ENCODE measurements at regions not wholly inside any gene's neighbourhood (a gene's known extent, or its start where the extent isn't known, plus 50 kb on each side); places are given as distances from the start of the nearest gene placed in this dataset.
"Not testable (repeated sequence)": the region's sequence is repeated elsewhere in the genome, so short reads cannot be mapped to it uniquely, and the experiment has no call there.

DNA sequence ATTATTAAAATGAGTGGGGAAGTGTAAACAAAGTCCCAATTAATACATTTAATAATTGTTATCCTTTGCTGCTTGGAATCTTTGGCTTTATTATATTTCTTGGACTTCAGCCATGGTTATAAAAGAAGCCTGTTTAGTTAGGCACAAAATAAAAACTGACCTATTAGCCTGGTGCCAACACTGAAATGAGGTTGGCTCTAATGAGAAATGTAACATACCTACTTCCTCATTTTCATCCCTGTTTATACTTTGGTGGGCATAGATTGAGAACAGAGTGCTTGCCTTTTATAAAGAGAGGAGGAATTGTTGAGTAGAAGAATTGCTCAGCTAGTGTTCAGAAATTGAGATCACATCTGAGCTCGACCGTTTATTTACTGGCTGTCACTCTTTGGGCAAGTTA, 471.3 kb downstream of the UTRN start:
- DNase-seq (ENCODE audit: low read depth in 2 of 2, low spot score in 1 of 2): no peak

- no peak for DNase-seq (ENCODE audit: low read depth in 2 of 2, low spot score in 1 of 2)
Observed at GRCh38 chr6:144757299-144757698, 472.2 kb downstream of the UTRN start.

- DNase-seq (ENCODE audit: low read depth in 2 of 2, low spot score in 1 of 2): no peak
Observed at GRCh38 chr6:144757730-144758129, 472.6 kb downstream of the UTRN start.

- no peak for DNase-seq (ENCODE audit: low read depth in 2 of 2, low spot score in 1 of 2)
Observed at GRCh38 chr6:144758602-144759001, 473.5 kb downstream of the UTRN start.

DNA sequence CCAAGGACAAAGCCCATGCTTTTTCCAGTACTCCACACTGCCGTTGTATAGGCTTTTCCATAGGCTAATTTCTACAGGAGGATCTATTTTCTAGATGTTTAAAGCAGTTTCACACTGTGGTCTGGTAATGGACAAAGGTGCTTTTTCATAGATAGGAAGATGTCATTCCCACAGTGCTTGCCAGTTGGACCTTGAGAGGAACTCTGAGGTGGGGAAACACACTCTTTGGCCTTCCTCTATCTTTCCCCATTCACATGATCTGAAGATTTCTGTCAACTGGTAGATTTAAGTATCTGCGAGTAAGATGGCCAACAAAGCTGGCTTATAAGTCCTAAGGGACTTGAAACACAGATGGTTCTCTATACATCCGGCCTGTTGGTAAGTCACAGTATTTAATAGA, 477.3 kb downstream of the UTRN start:
- DNase-seq (ENCODE audit: low read depth in 2 of 2, low spot score in 1 of 2): no peak

- DNase-seq (ENCODE audit: low read depth in 2 of 2, low spot score in 1 of 2): no peak
Observed at GRCh38 chr6:144767051-144767450, 481.9 kb downstream of the UTRN start.

- no peak for DNase-seq (ENCODE audit: low read depth in 2 of 2, low spot score in 1 of 2)
Observed at GRCh38 chr6:144768551-144769075, 483.5 kb downstream of the UTRN start.

- DNase-seq (ENCODE audit: low read depth in 2 of 2, low spot score in 1 of 2): no peak
Observed at GRCh38 chr6:144769142-144769541, 484.0 kb downstream of the UTRN start.

- no peak for DNase-seq (ENCODE audit: low read depth in 2 of 2, low spot score in 1 of 2)
Observed at GRCh38 chr6:144776031-144776819, 491.1 kb downstream of the UTRN start.

- DNase-seq (ENCODE audit: low read depth in 2 of 2, low spot score in 1 of 2): no peak
Observed at GRCh38 chr6:144777249-144777648, 492.1 kb downstream of the UTRN start.

- no peak for DNase-seq (ENCODE audit: low read depth in 2 of 2, low spot score in 1 of 2)
Observed at GRCh38 chr6:144778056-144778455, 492.9 kb downstream of the UTRN start.

DNA sequence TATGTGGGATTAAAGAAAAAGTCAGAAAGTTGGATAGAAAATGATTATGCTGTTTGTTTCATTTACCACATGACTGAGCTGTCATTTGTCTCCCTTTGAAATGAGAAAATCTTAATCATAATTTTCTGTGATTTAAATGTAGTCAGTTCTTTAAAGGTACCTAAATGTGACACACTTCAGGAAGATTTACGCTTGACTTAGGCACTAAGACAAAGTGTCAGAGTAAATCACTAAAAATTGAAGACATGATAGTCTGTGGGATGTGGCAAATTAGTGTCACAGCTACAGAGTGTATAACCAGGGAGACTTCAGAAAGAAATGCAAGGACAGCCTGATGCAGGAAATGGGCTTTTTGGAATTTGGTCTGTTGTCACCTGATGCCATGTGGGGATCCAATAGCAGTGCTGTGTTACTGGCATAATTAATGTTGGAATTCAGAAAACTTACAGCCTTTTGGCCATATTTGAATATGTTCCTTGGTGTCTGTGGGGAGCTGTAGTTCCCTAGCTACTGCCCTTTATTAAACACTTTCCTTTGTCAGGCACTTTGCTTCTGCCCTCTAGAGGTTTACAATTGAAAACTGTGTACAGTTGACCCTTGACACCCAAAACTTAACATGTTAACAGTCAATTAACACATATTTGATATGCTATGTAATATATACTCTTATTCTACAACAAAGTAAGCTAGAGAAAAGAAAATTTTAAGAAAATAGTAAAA, 493.8 kb downstream of the UTRN start:
- no peak for DNase-seq (ENCODE audit: low read depth in 2 of 2, low spot score in 1 of 2)

GRCh38 chr6:144781836-144782235, 496.7 kb downstream of the UTRN start:
- DNase-seq (ENCODE audit: low read depth in 2 of 2, low spot score in 1 of 2): no peak

- DNase-seq (ENCODE audit: low read depth in 2 of 2, low spot score in 1 of 2): no peak
Observed at GRCh38 chr6:144782634-144783033, 497.5 kb downstream of the UTRN start.

DNA sequence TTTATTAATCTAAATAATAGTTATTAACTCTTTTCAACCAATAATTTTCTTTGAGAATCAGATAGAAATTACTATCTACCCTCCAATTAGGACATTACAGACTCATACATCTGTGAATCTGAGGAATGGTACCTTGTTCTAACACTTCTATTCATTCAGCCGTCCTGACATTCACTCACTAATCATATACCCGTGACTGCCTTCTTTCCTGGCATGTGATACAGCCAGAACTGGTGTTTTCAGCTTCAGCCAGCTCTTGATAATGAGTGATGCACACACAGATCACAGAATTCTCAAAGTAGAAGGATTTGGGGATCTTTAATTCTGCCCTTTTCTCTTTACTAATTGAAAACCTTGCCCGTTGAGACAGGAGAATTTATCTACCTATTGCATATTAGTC, 499.9 kb downstream of the UTRN start:
- no peak for DNase-seq (ENCODE audit: low read depth in 2 of 2, low spot score in 1 of 2)

DNA sequence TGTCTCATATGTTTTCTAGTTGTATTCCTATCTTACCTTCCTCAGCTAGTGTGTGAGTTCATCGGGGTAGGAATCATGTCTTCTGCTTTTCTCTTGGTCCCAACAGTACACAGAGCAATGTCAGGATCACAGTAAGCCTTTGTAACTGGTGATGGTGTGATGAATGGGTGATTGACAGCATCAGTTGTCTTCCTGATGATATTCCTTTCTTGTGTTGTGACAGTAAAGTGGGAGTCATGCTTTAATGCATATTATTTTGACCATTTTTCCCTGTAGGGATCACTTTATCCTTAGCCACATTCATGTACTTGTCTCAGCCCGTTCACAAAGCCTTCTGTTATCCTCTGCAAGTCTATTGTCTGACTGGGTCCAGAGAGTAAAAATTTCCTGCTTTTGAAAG, 501.7 kb downstream of the UTRN start:
- no peak for DNase-seq (ENCODE audit: low read depth in 2 of 2, low spot score in 1 of 2)

DNA sequence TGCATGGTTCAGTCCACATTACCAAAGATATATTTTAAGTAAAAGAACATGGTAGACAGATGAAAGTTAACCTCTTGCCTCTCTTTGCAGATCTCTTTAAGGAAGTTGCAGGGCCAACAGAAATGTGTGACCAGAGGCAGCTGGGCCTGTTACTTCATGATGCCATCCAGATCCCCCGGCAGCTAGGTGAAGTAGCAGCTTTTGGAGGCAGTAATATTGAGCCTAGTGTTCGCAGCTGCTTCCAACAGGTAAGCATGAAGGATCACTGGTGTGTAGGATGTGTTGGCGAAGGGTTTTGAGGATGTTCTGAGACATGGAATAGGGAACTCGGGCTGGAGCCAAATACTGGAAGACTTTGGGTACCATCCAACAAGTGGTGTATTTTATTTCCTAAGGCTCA, 508.6 kb downstream of the UTRN start:
- no peak for DNase-seq (ENCODE audit: low read depth in 2 of 2, low spot score in 1 of 2)

- DNase-seq (ENCODE audit: low read depth in 2 of 2, low spot score in 1 of 2): not testable (repeated sequence)
Observed at GRCh38 chr6:144795022-144795421, 509.9 kb downstream of the UTRN start.

GRCh38 chr6:144796070-144796469, 510.9 kb downstream of the UTRN start:
- DNase-seq (ENCODE audit: low read depth in 2 of 2, low spot score in 1 of 2): no peak

- DNase-seq (ENCODE audit: low read depth in 2 of 2, low spot score in 1 of 2): no peak
Observed at GRCh38 chr6:144797881-144798589, 512.9 kb downstream of the UTRN start.

- DNase-seq (ENCODE audit: low read depth in 2 of 2, low spot score in 1 of 2): no peak
Observed at GRCh38 chr6:144804246-144804790, 519.2 kb downstream of the UTRN start.

DNA sequence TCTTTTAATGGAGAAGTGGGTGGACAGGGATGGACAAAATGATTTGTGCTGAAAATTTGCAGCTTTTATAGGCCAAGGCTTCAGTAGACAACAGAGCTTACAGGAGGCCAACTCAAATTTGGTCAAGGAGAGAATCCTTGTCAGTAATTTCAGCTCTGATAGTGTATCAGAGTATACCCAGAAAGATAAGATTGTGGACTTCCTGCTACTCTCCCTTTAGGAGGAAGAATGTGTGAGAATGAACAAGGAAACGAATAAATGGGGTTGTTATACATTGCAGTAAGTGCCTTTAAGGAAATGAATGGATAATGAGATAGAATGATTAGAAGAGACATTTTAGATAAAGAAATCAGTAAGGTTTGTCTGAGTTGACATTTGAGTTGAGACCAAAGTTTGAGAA, 519.9 kb downstream of the UTRN start:
- no peak for DNase-seq (ENCODE audit: low read depth in 2 of 2, low spot score in 1 of 2)
